GM18909 (cell line): ENCODE measurements at regions not wholly inside any gene's neighbourhood (a gene's known extent, or its start where the extent isn't known, plus 50 kb on each side); places are given as distances from the start of the nearest gene placed in this dataset.
"Not testable (repeated sequence)": the region's sequence is repeated elsewhere in the genome, so short reads cannot be mapped to it uniquely, and the experiment has no call there.

Experiments used
- ATAC-seq: cut with Tn5 transposase; IDR thresholded peaks from one replicate; pipeline ENCODE4 v1.9.1; 2021; ENCODE audit warnings: mild to moderate bottlenecking; ENCODE audit not compliant: unreplicated experiment, poor library complexity

GRCh38 chr6:137279279-137279678 lies 60.1 kb upstream of the IFNGR1 start:
- ATAC-seq = not testable (repeated sequence)

GRCh38 chr6:137277971-137278637 lies 58.9 kb upstream of the IFNGR1 start:
- ATAC-seq = no peak

DNA sequence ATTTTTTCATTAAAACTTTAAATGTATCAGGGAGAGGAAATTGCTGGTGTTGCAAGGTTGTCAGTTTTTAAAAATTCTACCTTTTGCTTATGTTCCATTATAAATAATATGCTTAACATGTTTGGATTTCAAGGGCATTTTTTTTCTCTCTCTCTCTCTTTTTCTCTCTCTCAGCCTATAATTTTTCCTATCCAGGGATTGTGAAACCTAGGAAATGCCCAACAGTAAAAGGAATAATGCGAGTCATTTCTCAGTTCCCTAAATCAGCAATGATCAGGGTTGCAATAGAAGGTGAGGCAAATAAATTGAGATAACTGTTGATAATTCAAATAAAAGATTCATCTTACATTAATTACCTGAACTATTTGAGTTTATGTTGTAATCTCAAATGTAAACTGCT lies 53.2 kb upstream of the IFNGR1 start:
- no peak for ATAC-seq

GRCh38 chr6:137271245-137272183 lies 52.3 kb upstream of the IFNGR1 start:
- no peak for ATAC-seq

- no peak for ATAC-seq
Measured at GRCh38 chr6:137269803-137270202, 50.6 kb upstream of the IFNGR1 start.

- ATAC-seq = no peak
Measured at GRCh38 chr6:137269347-137269746, 50.2 kb upstream of the IFNGR1 start.
